ENCODE measurements at regions not wholly inside any gene's neighbourhood (a gene's known extent, or its start where the extent isn't known, plus 50 kb on each side); places are given as distances from the start of the nearest gene placed in this dataset.
"Not testable (repeated sequence)": the region's sequence is repeated elsewhere in the genome, so short reads cannot be mapped to it uniquely, and the experiment has no call there.

DNA sequence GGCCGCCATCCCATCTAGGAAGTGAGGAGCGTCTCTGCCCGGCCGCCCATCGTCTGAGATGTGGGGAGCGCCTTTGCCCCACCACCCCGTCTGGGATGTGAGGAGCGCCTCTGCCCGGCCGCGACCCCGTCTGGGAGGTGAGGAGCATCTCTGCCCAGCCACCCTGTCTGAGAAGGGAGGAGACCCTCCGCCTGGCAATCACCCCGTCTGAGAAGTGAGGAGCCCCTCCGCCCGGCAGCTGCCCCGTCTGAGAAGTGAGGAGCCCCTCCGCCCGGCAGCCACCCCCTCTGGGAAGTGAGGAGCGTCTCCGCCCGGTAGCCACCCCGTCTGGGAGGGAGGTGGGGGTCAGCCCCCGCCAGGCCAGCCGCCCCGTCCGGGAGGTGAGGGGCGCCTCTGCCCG lies 194.2 kb upstream of the FBXL4 start:
- DNase-seq (ENCODE audit: low read depth, low spot score): not testable (repeated sequence)

DNA sequence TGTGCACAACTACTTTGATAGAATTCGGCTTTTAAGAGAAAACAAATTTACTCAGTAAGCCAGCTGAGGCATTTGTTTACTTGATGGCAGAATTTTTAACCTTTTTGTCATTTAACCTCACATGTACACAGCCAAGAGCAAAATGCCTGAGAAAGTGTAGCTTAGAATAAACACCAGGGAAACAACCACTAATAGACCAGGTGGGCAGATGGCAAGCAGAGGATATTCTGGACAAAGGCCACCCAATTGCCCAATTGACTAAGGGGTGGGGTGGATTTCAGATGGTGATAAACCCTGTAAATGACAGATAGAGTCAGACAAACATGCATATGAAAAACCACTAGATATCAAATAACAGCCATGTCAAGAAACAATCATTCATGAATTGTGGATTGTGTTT lies 190.7 kb upstream of the FBXL4 start:
- DNase-seq (ENCODE audit: low read depth, low spot score): no peak

GRCh38 chr6:99137314-99137713 lies 189.6 kb upstream of the FBXL4 start:
- no peak for DNase-seq (ENCODE audit: low read depth, low spot score)

DNA sequence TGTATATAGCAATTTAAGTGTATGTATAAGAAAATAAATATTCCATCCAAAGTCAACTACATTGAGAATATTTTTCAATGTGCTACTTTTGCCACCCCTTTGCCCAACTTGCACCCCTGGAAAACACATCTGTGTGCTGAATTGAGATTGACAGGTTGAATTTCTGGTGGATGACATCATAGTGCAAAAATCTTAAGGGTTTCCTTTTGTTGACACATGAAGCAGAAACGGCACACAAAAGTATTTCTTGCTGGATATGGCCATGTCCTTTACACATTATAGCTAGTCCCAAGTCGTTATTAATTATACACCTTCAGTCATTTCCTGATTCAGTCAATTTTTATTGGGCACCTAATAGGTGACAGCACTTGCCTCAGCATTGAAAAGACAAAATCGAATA lies 188.7 kb upstream of the FBXL4 start:
- DNase-seq (ENCODE audit: low read depth, low spot score): no peak

DNA sequence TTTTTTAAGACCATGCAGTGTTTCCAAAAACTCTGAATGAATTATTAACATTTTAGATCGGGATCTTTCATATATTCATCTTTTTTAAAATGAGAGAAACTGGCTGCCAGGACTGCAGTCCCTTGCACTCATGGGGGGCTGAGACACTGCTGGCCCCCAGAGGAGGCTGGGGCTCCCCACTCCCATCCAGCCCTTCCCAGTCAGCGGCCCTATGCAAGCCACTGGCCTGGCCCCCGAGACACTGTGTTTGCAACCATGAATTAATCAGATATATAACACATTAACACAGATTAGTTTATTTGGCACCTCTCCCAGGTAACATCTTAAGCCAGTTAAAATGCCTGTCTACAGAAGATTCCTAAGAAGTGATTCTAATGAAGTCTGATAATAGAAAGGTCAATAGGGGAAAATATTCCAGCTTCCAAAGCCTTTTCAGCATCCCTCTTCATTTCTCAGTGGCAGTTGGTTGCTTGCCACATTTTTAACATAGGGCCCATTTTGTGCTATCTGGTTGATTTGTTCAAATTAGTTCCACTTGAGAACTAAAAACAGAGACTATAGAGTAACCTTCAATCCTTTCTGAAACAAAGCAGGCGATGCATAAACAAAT lies 184.4 kb upstream of the FBXL4 start:
- DNase-seq (ENCODE audit: low read depth, low spot score): no peak

DNA sequence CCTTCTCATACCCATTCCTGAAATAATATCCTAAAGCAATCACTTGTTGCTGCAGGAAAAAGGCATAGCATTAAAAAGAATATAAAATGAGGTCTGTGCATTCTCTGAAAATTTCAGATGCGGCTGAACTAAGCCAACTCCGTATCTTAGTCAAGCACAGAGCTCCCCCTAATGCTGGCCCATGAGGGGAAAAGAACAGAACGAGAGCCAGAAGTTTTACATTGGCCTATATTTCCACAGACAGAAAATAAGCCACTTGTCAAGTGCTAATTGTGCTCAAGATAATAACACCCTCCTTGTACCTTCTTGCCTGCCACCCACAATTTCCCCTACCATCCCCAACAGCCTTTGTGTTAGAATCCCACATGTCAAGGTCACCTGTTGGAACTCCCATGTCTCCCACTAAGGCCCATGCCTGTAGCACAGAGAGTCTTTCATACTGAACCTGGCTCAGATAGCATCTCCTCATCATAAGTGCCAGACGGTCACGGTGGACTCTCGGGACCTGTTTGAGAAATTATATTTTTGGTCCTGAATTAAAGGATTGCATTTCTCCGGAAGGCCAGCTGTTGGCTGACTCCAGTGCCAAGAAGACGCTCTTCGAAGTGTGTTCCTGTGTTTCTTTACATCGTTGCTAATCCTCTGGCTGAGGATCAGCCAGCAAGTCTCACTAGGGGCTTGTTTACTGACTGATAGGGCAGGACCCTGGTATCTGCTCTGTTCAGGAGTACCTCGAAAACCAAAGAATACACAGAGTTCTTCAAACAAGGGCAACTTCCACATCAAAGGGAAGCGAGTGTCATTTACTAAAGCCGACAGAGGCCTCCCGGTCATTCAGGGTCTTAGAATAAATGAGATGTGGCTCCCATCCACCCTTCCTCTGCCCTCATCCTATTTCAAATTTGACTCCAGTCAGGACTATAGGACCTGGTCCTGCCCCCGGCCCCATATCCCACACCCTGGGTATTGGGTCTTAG lies 183.4 kb upstream of the FBXL4 start:
- DNase-seq (ENCODE audit: low read depth, low spot score): no peak

DNA sequence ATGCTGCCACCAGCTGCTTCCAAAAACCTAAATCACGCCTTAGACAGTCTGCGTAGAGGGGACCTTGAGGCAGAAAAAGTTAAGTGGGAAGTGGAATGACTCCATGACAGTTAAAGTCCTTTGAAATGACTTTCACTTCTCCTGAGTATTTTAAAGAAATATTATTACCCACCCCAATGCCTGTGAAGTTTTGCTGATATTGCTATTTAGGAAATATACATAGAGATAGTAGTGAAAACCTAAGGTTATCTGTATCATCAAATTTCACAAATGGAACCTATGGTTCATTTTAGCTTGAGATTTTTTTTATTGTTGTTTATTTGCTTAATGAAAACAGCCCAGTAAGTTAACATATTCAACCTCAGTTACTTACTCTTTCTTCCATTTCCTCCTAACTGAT lies 182.1 kb upstream of the FBXL4 start:
- DNase-seq (ENCODE audit: low read depth, low spot score): no peak

- no peak for DNase-seq (ENCODE audit: low read depth, low spot score)
Measured at GRCh38 chr6:99121748-99122147, 174.0 kb upstream of the FBXL4 start.

DNA sequence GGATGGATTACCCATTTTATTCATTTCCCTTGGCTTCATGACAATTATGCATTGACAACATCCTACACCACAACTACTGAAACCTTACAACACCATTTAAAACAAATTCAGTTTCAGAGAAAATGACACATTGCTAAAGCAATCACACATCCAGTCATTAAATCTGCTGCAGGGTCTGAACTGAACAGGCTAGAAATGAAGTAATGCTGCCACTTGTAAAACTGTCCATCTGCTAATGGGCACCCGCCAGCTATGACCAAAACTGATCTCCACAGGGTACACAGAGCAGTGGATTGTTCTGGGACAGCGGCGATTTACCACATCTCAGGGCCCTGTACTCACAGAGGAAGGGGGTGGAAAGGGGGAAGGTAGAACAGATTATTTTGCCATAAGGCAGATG lies 172.9 kb upstream of the FBXL4 start:
- no peak for DNase-seq (ENCODE audit: low read depth, low spot score)

GRCh38 chr6:99119109-99120031 lies 171.6 kb upstream of the FBXL4 start:
- peak; percentile 17 for DNase-seq (ENCODE audit: low read depth, low spot score)

DNA sequence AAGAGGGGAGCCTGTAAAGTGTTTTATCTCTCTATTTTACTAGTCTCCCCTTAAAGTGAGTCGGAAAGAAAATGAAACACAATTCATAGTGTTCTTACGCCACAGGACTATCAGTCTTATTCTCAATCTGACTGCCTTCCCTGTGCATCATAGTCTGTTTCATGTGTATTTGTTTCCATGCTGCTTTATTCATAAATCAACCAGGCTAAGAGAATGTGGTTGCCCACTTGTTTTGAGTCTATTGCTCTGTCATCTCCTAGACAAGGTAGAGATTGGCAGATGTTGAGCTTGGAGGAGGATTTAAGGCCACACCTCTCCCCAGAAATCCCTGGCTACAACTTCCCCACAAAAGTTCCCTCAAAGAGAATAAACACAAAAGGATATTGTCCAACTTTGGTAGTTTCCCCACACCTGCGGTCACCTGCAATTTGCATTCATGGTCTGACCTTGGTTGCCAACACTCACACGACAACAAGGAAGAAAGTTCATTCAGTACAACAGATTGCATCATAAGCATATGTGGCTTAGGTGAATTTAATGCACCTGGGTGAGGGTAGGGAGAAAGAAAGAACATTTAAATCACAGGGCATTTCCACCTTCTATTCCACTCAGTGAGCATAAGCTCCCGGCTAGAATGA lies 167.1 kb upstream of the FBXL4 start:
- DNase-seq (ENCODE audit: low read depth, low spot score): no peak

DNA sequence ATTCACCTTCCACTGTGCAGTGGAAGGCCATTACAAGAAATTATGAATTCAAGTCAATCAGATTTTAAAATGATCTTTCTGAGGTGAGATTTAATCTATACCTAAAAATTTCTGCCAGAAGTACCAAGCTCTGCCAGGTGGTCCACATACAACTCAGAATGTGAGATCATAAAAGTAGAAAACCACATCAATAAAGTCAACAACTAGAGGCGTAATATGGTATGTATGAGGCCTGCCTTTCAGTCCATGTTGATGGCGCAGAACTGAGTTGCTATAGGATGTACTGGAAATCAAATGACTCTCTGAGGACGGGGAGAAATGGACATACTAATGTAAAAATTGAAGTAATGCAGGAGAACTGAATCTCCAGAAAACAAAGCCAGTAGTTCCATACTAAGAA lies 163.8 kb upstream of the FBXL4 start:
- no peak for DNase-seq (ENCODE audit: low read depth, low spot score)

DNA sequence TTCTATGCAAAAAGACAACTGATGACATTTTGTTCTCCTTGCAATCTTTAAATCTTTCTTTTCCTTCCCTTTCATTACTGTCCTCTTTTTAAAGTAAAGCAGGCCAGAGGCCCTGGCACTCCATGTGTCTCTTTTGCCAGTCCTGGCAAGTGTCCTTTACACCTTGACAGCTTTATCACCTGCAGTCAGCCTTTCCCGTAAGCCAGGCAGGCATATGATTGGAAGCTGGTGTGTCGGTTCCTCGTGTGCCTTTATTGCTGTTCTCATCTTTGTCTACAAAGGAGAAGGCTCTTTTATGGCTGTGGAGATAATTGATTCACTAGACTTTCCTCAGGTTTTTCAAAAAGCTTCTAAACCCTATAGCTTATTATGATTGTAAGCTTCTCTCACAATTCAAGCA lies 162.3 kb upstream of the FBXL4 start:
- DNase-seq (ENCODE audit: low read depth, low spot score): no peak

DNA sequence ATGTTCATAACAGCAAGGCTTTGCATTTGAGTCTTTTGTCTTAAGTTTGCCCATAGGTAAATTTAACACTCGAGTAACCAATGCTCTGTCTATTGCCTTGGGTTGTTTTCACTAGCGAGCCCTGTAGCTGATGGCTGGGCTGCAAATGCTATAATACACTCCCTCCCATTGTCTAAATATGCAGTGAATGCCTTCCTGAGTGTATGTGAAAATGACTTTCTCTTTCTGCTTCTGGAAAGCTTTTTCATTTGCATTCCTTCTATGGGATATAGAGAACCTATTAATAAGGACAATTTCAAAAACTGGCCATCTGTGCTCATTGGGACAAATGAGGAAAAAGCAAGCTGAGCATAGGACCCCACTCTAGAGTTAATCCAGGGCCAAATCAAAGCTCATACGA lies 156.5 kb upstream of the FBXL4 start:
- DNase-seq (ENCODE audit: low read depth, low spot score): no peak

GRCh38 chr6:99099243-99099642 lies 151.5 kb upstream of the FBXL4 start:
- DNase-seq (ENCODE audit: low read depth, low spot score): no peak

DNA sequence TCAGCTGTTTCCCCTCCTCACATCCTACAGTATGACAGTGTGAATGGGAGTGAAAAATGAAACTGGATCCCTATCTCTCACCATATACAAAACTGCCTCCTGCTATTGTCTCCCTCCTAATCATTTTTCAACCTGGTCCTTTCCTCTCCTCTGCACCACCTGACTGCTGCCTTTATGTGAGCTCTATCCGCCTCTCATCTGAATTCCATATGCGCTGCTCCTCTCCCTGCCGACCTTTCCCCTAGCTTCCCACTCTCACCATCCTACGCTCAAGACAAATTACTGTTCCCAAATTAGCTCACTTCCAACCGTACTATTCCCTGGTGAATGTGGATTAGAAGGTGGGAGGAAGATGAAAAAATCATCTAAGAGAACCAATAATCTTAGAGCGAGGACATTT lies 148.4 kb upstream of the FBXL4 start:
- no peak for DNase-seq (ENCODE audit: low read depth, low spot score)

DNA sequence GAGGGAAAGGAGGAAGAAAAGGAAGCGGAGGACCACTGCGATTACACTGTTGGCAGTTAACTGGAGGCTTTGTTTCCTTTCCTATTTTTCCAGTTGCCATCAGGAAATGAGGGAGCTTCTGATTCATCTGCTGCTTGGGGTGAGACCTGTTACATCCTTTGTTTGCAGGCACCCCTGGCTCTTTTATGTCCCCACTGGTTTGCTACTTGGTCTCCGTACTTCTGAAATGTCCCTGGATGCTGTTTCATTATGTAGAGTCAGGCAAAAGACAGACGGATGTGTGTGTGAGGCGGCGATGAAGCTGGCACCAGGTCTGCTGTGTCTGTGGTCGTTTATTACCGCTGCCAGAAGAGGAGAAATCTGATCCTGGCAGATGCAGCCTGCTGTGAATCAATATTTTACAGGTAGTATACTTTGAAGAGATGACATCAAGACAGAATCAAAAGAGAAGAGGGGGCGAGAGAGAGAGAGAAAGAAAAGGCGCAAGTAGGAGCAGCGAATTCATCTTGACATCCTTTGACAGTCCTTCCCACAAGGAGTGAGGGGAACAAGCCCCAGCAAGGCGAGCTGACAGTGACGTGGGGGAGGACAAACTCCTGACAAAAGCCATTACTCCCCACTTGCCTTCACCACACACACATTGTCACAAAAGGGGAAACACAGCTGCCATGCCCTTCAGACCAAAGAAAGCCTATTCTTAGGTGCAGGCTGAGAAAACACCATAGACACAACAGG lies 145.9 kb upstream of the FBXL4 start:
- no peak for DNase-seq (ENCODE audit: low read depth, low spot score)

GRCh38 chr6:99092461-99092860 lies 144.7 kb upstream of the FBXL4 start:
- DNase-seq (ENCODE audit: low read depth, low spot score): no peak

- no peak for DNase-seq (ENCODE audit: low read depth, low spot score)
Measured at GRCh38 chr6:99091985-99092384, 144.2 kb upstream of the FBXL4 start.

GRCh38 chr6:99080191-99080590 lies 132.4 kb upstream of the FBXL4 start:
- DNase-seq (ENCODE audit: low read depth, low spot score): no peak

DNA sequence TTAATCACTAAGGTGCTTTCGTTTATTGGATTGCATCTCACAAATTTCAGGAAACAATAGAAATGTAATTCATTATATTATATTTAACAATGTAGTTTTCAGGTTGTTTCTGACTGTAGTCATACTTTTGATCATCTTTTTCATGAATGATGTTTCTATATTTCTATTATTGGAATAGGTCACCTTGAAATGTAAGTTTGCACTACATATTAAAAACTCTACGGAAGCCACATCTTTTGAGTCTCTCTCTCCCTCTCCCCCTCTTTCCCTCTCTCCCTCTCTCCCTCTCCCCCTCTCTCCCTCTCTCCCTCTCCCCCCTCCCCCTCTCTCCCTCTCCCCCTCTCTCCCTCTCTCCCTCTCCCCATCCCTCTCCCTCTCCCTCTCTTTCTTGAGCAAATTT lies 131.3 kb upstream of the FBXL4 start:
- DNase-seq (ENCODE audit: low read depth, low spot score): no peak
